ENCODE measurements at regions not wholly inside any gene's neighbourhood (a gene's known extent, or its start where the extent isn't known, plus 50 kb on each side); places are given as distances from the start of the nearest gene placed in this dataset.

DNA sequence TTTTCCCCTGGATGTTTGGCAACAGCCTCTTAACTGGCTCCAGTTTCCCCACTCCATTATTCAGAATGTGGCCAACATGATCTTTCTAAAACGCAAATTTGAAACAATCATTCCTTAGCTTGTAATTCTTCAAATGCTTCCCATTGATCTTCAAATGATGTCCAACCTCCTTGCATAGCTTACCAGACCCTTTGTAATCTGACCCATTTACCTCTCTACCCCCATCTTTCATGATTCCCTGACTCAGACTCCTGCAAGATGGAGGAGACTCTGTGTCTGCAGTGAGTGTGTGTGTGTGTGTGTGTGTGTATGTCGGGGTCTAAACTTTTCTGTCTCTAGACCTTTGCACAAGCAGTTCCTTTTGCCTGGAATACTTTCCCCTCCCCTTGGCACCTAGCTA, 515.7 kb upstream of the PROK2 start:
- H2AK5ac ChIP-seq (ENCODE audit: insufficient read length, low read length), result no peak overlapping the region
- no peaks in the 10 kb centered on the region for H3K79me1 ChIP-seq (ENCODE audit: insufficient read depth, low read depth, low read length, poor library complexity, severe bottlenecking)
- H2AFZ ChIP-seq (ENCODE audit: low read length), result no peak overlapping the region
- H3K36me3 Mint-ChIP-seq (ENCODE audit: insufficient read depth in 1 of 3, low read depth in 3 of 3), result no peaks in the 10 kb centered on the region
- WGBS (ENCODE audit: extremely low coverage, insufficient read length, low lambda C conversion rate), result no CpG with 5 or more reads among the region's 2 CpGs
- H3K4me3 Mint-ChIP-seq, result no peak overlapping the region
- H3K4ac ChIP-seq (ENCODE audit: low read depth, low read length), result no peak overlapping the region
- H3K27me3 ChIP-seq (ENCODE audit: insufficient read depth, low read length), result no peaks in the 10 kb centered on the region
- peaks cover 8% of the 10 kb centered on the region; the same call in 1 of the 2 replicates for H3K4me1 ChIP-seq (ENCODE audit: insufficient read depth, low read length)
- H2BK120ac ChIP-seq (ENCODE audit: low read depth, low read length, poor library complexity, severe bottlenecking), result no peak overlapping the region
- no peak overlapping the region for H3K27ac ChIP-seq (ENCODE audit: insufficient read length, low read depth, low read length)
- H2BK5ac ChIP-seq (ENCODE audit: insufficient read length, low read length), result no peak overlapping the region
- no peak overlapping the region for H2BK12ac ChIP-seq (ENCODE audit: insufficient read length, low read depth, low read length)
- no peak overlapping the region for H3K23ac ChIP-seq (ENCODE audit: insufficient read length, low read depth, low read length)
- no peak overlapping the region for H2BK15ac ChIP-seq (ENCODE audit: low read depth, low read length)
- no peak overlapping the region for H3K56ac ChIP-seq (ENCODE audit: insufficient read length, low read depth, low read length)
- no peak overlapping the region for H3K18ac ChIP-seq (ENCODE audit: insufficient read length, low read depth, low read length)
- peaks cover 31 to 37% of the 10 kb centered on the region in 2 experiments for H3K4me1 Mint-ChIP-seq
- no peak overlapping the region for H4K91ac ChIP-seq (ENCODE audit: insufficient read length, low read depth, low read length)
- no peak overlapping the region for H2BK20ac ChIP-seq (ENCODE audit: low read depth, low read length, poor library complexity, severe bottlenecking)
- H4K8ac ChIP-seq (replicated peaks; ENCODE audit: insufficient read length, low read depth, low read length), result no peak overlapping the region
- H3K4me2 ChIP-seq (ENCODE audit: insufficient read depth, insufficient read length, low read length), result no peak overlapping the region
- no peak overlapping the region for H3K14ac ChIP-seq (ENCODE audit: insufficient read depth, low read length)
- H3K23me2 ChIP-seq (ENCODE audit: insufficient read length, low read depth, low read length, poor library complexity, severe bottlenecking), result no peaks in the 10 kb centered on the region
- H3K27me3 Mint-ChIP-seq (ENCODE audit: low read depth), result peaks cover 11% of the 10 kb centered on the region
- H3K27ac Mint-ChIP-seq, result no peak overlapping the region
- no peak overlapping the region for H3T11ph ChIP-seq (ENCODE audit: low read length)
- TF ChIP-seq, protein P1, sequence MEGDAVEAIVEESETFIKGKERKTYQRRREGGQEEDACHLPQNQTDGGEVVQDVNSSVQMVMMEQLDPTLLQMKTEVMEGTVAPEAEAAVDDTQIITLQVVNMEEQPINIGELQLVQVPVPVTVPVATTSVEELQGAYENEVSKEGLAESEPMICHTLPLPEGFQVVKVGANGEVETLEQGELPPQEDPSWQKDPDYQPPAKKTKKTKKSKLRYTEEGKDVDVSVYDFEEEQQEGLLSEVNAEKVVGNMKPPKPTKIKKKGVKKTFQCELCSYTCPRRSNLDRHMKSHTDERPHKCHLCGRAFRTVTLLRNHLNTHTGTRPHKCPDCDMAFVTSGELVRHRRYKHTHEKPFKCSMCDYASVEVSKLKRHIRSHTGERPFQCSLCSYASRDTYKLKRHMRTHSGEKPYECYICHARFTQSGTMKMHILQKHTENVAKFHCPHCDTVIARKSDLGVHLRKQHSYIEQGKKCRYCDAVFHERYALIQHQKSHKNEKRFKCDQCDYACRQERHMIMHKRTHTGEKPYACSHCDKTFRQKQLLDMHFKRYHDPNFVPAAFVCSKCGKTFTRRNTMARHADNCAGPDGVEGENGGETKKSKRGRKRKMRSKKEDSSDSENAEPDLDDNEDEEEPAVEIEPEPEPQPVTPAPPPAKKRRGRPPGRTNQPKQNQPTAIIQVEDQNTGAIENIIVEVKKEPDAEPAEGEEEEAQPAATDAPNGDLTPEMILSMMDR (conservative IDR thresholded peaks at IDR 0.05), result no peak
- H3K9me3 ChIP-seq (ENCODE audit: control insufficient read depth, low read depth, low read length), result no peaks in the 10 kb centered on the region
- no peak overlapping the region for H4K5ac ChIP-seq (ENCODE audit: insufficient read length, low read depth, low read length)
- H4K20me1 ChIP-seq (ENCODE audit: control insufficient read depth, insufficient read depth, insufficient read length), result no peaks in the 10 kb centered on the region
- no peak overlapping the region for H3K9ac ChIP-seq (ENCODE audit: extremely low read depth, insufficient read length, low read length)
- no peaks in the 10 kb centered on the region for H3K9me3 Mint-ChIP-seq
- no peaks in the 10 kb centered on the region for H3K79me2 ChIP-seq (ENCODE audit: insufficient read depth, low read length)
- no peak for DNase-seq

Data from H9 (cell line).